ENCODE measurements at regions not wholly inside any gene's neighbourhood (a gene's known extent, or its start where the extent isn't known, plus 50 kb on each side); places are given as distances from the start of the nearest gene placed in this dataset.

- in situ Hi-C loops (cut with MboI; ENCODE audit: low sequenced_read_pairs) = no loop called here
- Histone ChIP-seq H3K4me3 (no peak overlapping the region), H3K27me3 (ENCODE audit: low read depth) (no peaks in the 10 kb centered on the region), H3K36me3 (replicated peaks) (no peaks in the 10 kb centered on the region), H3K4me1 (no peaks in the 10 kb centered on the region), H3K9me3 (no peaks in the 10 kb centered on the region)
- no peak for DNase-seq (ENCODE audit: low spot score in 2 of 2)
Measured at GRCh38 chr5:152256580-152256979, 148.5 kb downstream of the NMUR2 start.

GRCh38 chr5:152255411-152255810 is 149.7 kb downstream of the NMUR2 start:
- in situ Hi-C loops (cut with MboI; ENCODE audit: low sequenced_read_pairs) = no loop called here
- no peak for DNase-seq (ENCODE audit: low spot score in 2 of 2)
- Histone ChIP-seq H3K27me3 (ENCODE audit: low read depth) (no peaks in the 10 kb centered on the region), H3K4me3 (no peak overlapping the region), H3K4me1 (no peaks in the 10 kb centered on the region), H3K36me3 (replicated peaks) (no peaks in the 10 kb centered on the region), H3K9me3 (no peaks in the 10 kb centered on the region)

GRCh38 chr5:152247850-152248385 is 157.2 kb downstream of the NMUR2 start:
- no peak for DNase-seq (ENCODE audit: low spot score in 2 of 2)
- no peak overlapping the region for H3K4me3 ChIP-seq
- no peaks in the 10 kb centered on the region for H3K36me3 ChIP-seq (replicated peaks)
- no peaks in the 10 kb centered on the region for H3K27me3 ChIP-seq (ENCODE audit: low read depth)
- H3K9me3 ChIP-seq = no peaks in the 10 kb centered on the region
- in situ Hi-C loops (cut with MboI; ENCODE audit: low sequenced_read_pairs) = no loop called here
- no peaks in the 10 kb centered on the region for H3K4me1 ChIP-seq

GRCh38 chr5:152246401-152246800 is 158.7 kb downstream of the NMUR2 start:
- no peaks in the 10 kb centered on the region for H3K4me1 ChIP-seq
- H3K9me3 ChIP-seq = no peaks in the 10 kb centered on the region
- peak in 1 of 2 experiments; percentile 62 for DNase-seq (ENCODE audit: low spot score in 2 of 2)
- in situ Hi-C loops (cut with MboI; ENCODE audit: low sequenced_read_pairs) = no loop called here
- no peaks in the 10 kb centered on the region for H3K36me3 ChIP-seq (replicated peaks)
- no peaks in the 10 kb centered on the region for H3K27me3 ChIP-seq (ENCODE audit: low read depth)
- no peak overlapping the region for H3K4me3 ChIP-seq

GRCh38 chr5:152237531-152237930 is 167.5 kb downstream of the NMUR2 start:
- Histone ChIP-seq H3K4me3 (no peak overlapping the region), H3K4me1 (no peaks in the 10 kb centered on the region)
- DNase-seq (ENCODE audit: low spot score in 2 of 2) = no peak

GRCh38 chr5:152226191-152226590 is 178.9 kb downstream of the NMUR2 start:
- Histone ChIP-seq H3K4me3 (no peak overlapping the region), H3K4me1 (no peaks in the 10 kb centered on the region), H3K9me3 (no peaks in the 10 kb centered on the region), H3K36me3 (replicated peaks) (no peaks in the 10 kb centered on the region), H3K27me3 (ENCODE audit: low read depth) (no peaks in the 10 kb centered on the region)
- DNase-seq (ENCODE audit: low spot score in 2 of 2) = no peak
- in situ Hi-C loops (cut with MboI; ENCODE audit: low sequenced_read_pairs) = no loop called here

More at GRCh38 chr5:152237531-152237930, 167.5 kb downstream of the NMUR2 start:
- H3K27me3 ChIP-seq (ENCODE audit: low read depth) = no peaks in the 10 kb centered on the region
- in situ Hi-C loops (cut with MboI; ENCODE audit: low sequenced_read_pairs) = no loop called here
- no peaks in the 10 kb centered on the region for H3K9me3 ChIP-seq
- H3K36me3 ChIP-seq (replicated peaks) = no peaks in the 10 kb centered on the region

- no peaks in the 10 kb centered on the region for H3K9me3 ChIP-seq
- H3K36me3 ChIP-seq (replicated peaks) = no peaks in the 10 kb centered on the region
- H3K27me3 ChIP-seq (ENCODE audit: low read depth) = no peaks in the 10 kb centered on the region
- in situ Hi-C loops (cut with MboI; ENCODE audit: low sequenced_read_pairs) = no loop called here
- no peak for DNase-seq (ENCODE audit: low spot score in 2 of 2)
- no peak overlapping the region for H3K4me3 ChIP-seq
- H3K4me1 ChIP-seq = no peaks in the 10 kb centered on the region
Measured at GRCh38 chr5:152221721-152222629, 183.1 kb downstream of the NMUR2 start.

GRCh38 chr5:152218694-152219093 is 186.4 kb downstream of the NMUR2 start:
- Histone ChIP-seq H3K27me3 (ENCODE audit: low read depth) (no peaks in the 10 kb centered on the region), H3K9me3 (no peaks in the 10 kb centered on the region), H3K4me1 (no peaks in the 10 kb centered on the region), H3K36me3 (replicated peaks) (no peaks in the 10 kb centered on the region), H3K4me3 (no peak overlapping the region)
- in situ Hi-C loops (cut with MboI; ENCODE audit: low sequenced_read_pairs) = no loop called here
- no peak for DNase-seq (ENCODE audit: low spot score in 2 of 2)

- no peaks in the 10 kb centered on the region for H3K36me3 ChIP-seq (replicated peaks)
- H3K4me1 ChIP-seq = no peaks in the 10 kb centered on the region
- in situ Hi-C loops (cut with MboI; ENCODE audit: low sequenced_read_pairs) = no loop called here
- no peaks in the 10 kb centered on the region for H3K27me3 ChIP-seq (ENCODE audit: low read depth)
- no peaks in the 10 kb centered on the region for H3K9me3 ChIP-seq
- no peak overlapping the region for H3K4me3 ChIP-seq
- no peak for DNase-seq (ENCODE audit: low spot score in 2 of 2)
Measured at GRCh38 chr5:152205804-152206203, 199.3 kb downstream of the NMUR2 start.

- in situ Hi-C loops (cut with MboI; ENCODE audit: low sequenced_read_pairs) = no loop called here
- no peaks in the 10 kb centered on the region for H3K27me3 ChIP-seq (ENCODE audit: low read depth)
- DNase-seq (ENCODE audit: low spot score in 2 of 2) = no peak
Measured at GRCh38 chr5:152202321-152202720, 202.8 kb downstream of the NMUR2 start.

GRCh38 chr5:152193391-152194107 is 211.5 kb downstream of the NMUR2 start:
- DNase-seq (ENCODE audit: low spot score in 2 of 2) = no peak
- in situ Hi-C loops (cut with MboI; ENCODE audit: low sequenced_read_pairs) = no loop called here
- no peaks in the 10 kb centered on the region for H3K36me3 ChIP-seq (replicated peaks)
- H3K27me3 ChIP-seq (ENCODE audit: low read depth) = no peaks in the 10 kb centered on the region; the same call in 1 of the 2 replicates
- no peak overlapping the region for H3K4me3 ChIP-seq
- no peaks in the 10 kb centered on the region for H3K9me3 ChIP-seq
- no peaks in the 10 kb centered on the region for H3K4me1 ChIP-seq

More at GRCh38 chr5:152202321-152202720, 202.8 kb downstream of the NMUR2 start:
- no peaks in the 10 kb centered on the region for H3K9me3 ChIP-seq
- H3K4me3 ChIP-seq = no peak overlapping the region
- no peaks in the 10 kb centered on the region for H3K36me3 ChIP-seq (replicated peaks)
- H3K4me1 ChIP-seq = no peaks in the 10 kb centered on the region

GRCh38 chr5:152188251-152188650 is 216.8 kb downstream of the NMUR2 start:
- DNase-seq (ENCODE audit: low spot score in 2 of 2) = no peak
- no peak overlapping the region for H3K4me3 ChIP-seq
- no peaks in the 10 kb centered on the region for H3K27me3 ChIP-seq (ENCODE audit: low read depth)
- H3K9me3 ChIP-seq = no peaks in the 10 kb centered on the region
- no peaks in the 10 kb centered on the region for H3K4me1 ChIP-seq
- no peaks in the 10 kb centered on the region for H3K36me3 ChIP-seq (replicated peaks)
- in situ Hi-C loops (cut with MboI; ENCODE audit: low sequenced_read_pairs) = no loop called here

GRCh38 chr5:152187668-152188067 is 217.4 kb downstream of the NMUR2 start:
- no peaks in the 10 kb centered on the region for H3K27me3 ChIP-seq (ENCODE audit: low read depth)
- no peak for DNase-seq (ENCODE audit: low spot score in 2 of 2)
- H3K36me3 ChIP-seq (replicated peaks) = no peaks in the 10 kb centered on the region
- H3K9me3 ChIP-seq = no peaks in the 10 kb centered on the region
- no peak overlapping the region for H3K4me3 ChIP-seq
- H3K4me1 ChIP-seq = no peaks in the 10 kb centered on the region
- in situ Hi-C loops (cut with MboI; ENCODE audit: low sequenced_read_pairs) = no loop called here

Data from HAP-1 (cell line).